ENCODE measurements at regions not wholly inside any gene's neighbourhood (a gene's known extent, or its start where the extent isn't known, plus 50 kb on each side); places are given as distances from the start of the nearest gene placed in this dataset.

- Histone ChIP-seq H3K4me3 (ENCODE audit: low read depth, low read length, poor library complexity, severe bottlenecking) (no peak overlapping the region), H3K36me3 (ENCODE audit: insufficient read depth, low read length) (no peaks in the 10 kb centered on the region), H3K9me3 (ENCODE audit: low read length) (no peaks in the 10 kb centered on the region), H3K27me3 (ENCODE audit: insufficient read depth, low read length) (no peaks in the 10 kb centered on the region), H3K79me2 (ENCODE audit: insufficient read depth, low read length) (no peaks in the 10 kb centered on the region), H3K9me2 (ENCODE audit: low read depth, low read length) (no peaks in the 10 kb centered on the region), H3K4me1 (ENCODE audit: insufficient read depth, low read length, severe bottlenecking) (no peaks in the 10 kb centered on the region), H2AFZ (ENCODE audit: low read length) (no peak overlapping the region), H3K27ac (ENCODE audit: low read depth, low read length, poor library complexity, severe bottlenecking) (no peak overlapping the region), H3K4me2 (ENCODE audit: low read length) (no peak overlapping the region), H3F3A (ENCODE audit: insufficient read depth, low read length) (no peaks in the 10 kb centered on the region), H4K20me1 (ENCODE audit: insufficient read depth, low read length) (no peaks in the 10 kb centered on the region), H3K9ac (ENCODE audit: low read length) (no peak overlapping the region)
- TF ChIP-seq EZH2 (IDR thresholded peaks at IDR 0.05; ENCODE audit: borderline replicate concordance, low read length) = no peak
- TF ChIP-seq CTCF (IDR thresholded peaks at IDR 0.05; ENCODE audit: low read length) = no peak
Measured at GRCh38 chr18:56035546-56035945, 447.6 kb upstream of the TCF4 start.

- Histone ChIP-seq H3F3A (ENCODE audit: insufficient read depth, low read length) (no peaks in the 10 kb centered on the region), H4K20me1 (ENCODE audit: insufficient read depth, low read length) (no peaks in the 10 kb centered on the region), H3K9me3 (ENCODE audit: low read length) (no peaks in the 10 kb centered on the region), H3K9me2 (ENCODE audit: low read depth, low read length) (no peaks in the 10 kb centered on the region), H3K4me2 (ENCODE audit: low read length) (no peak overlapping the region), H3K27me3 (ENCODE audit: insufficient read depth, low read length) (no peaks in the 10 kb centered on the region), H3K9ac (ENCODE audit: low read length) (no peak overlapping the region), H2AFZ (ENCODE audit: low read length) (no peak overlapping the region), H3K27ac (ENCODE audit: low read depth, low read length, poor library complexity, severe bottlenecking) (no peak overlapping the region), H3K4me1 (ENCODE audit: insufficient read depth, low read length, severe bottlenecking) (no peaks in the 10 kb centered on the region), H3K79me2 (ENCODE audit: insufficient read depth, low read length) (no peaks in the 10 kb centered on the region), H3K4me3 (ENCODE audit: low read depth, low read length, poor library complexity, severe bottlenecking) (no peak overlapping the region), H3K36me3 (ENCODE audit: insufficient read depth, low read length) (no peaks in the 10 kb centered on the region)
- TF ChIP-seq EZH2 (IDR thresholded peaks at IDR 0.05; ENCODE audit: borderline replicate concordance, low read length) = no peak
- no peak for TF ChIP-seq CTCF (IDR thresholded peaks at IDR 0.05; ENCODE audit: low read length)
Measured at GRCh38 chr18:56034949-56035348, 447.0 kb upstream of the TCF4 start.

- Histone ChIP-seq H3K4me3 (ENCODE audit: low read depth, low read length, poor library complexity, severe bottlenecking) (no peak overlapping the region), H3K9me2 (ENCODE audit: low read depth, low read length) (no peaks in the 10 kb centered on the region), H3K9me3 (ENCODE audit: low read length) (no peaks in the 10 kb centered on the region), H3K36me3 (ENCODE audit: insufficient read depth, low read length) (no peaks in the 10 kb centered on the region), H3K4me1 (ENCODE audit: insufficient read depth, low read length, severe bottlenecking) (no peaks in the 10 kb centered on the region), H3K79me2 (ENCODE audit: insufficient read depth, low read length) (no peaks in the 10 kb centered on the region), H3K9ac (ENCODE audit: low read length) (no peak overlapping the region), H3K27me3 (ENCODE audit: insufficient read depth, low read length) (no peaks in the 10 kb centered on the region), H3F3A (ENCODE audit: insufficient read depth, low read length) (no peaks in the 10 kb centered on the region), H3K4me2 (ENCODE audit: low read length) (no peak overlapping the region), H2AFZ (ENCODE audit: low read length) (no peak overlapping the region), H4K20me1 (ENCODE audit: insufficient read depth, low read length) (no peaks in the 10 kb centered on the region), H3K27ac (ENCODE audit: low read depth, low read length, poor library complexity, severe bottlenecking) (no peak overlapping the region)
- no peak for TF ChIP-seq CTCF (IDR thresholded peaks at IDR 0.05; ENCODE audit: low read length)
- no peak for TF ChIP-seq EZH2 (IDR thresholded peaks at IDR 0.05; ENCODE audit: borderline replicate concordance, low read length)
Measured at GRCh38 chr18:56030060-56030459, 442.1 kb upstream of the TCF4 start.

Measured in OCI-LY1 (cell line).